RWPE1 (cell line): ENCODE measurements at regions not wholly inside any gene's neighbourhood (a gene's known extent, or its start where the extent isn't known, plus 50 kb on each side); places are given as distances from the start of the nearest gene placed in this dataset.

ENCODE experiments used
- CTCF ChIA-PET: fragments of 350-600 bp; sonication (Branson Sonifier 250); formaldehyde crosslinking; extraction: SDS; loops from one replicate; lab custom pipeline; 2021; lab: Yijun Ruan, JAX
- POLR2A ChIA-PET: fragments of 400-600 bp; formaldehyde crosslinking; extraction: SDS; loops from one replicate; lab custom pipeline; 2020; ENCODE audit warnings: antibody characterized with exemption; ENCODE audit not compliant: low non-redundant PET; lab: Yijun Ruan, JAX
- DNase-seq: peaks from one replicate; pipeline ENCODE4 v3.0.0; 2012; ENCODE audit warnings: low spot score
- H3K27ac ChIP-seq: fragments of 450-650 bp; 2 replicates; pipeline ENCODE4 v1.5.1; 2017
- CTCF ChIP-seq: fragments of 450-650 bp; conservative IDR thresholded peaks from 2 replicates; pipeline ENCODE4 v1.5.1; 2017; ENCODE audit warnings: low read depth, mild to moderate bottlenecking

- TF ChIP-seq CTCF: no peak
- POLR2A ChIA-PET: no interaction called here
These were observed 552.4 kb upstream of the MGMT start for GRCh38 chr10:128914681-128915080.

GRCh38 chr10:128915630-128916029 lies 551.4 kb upstream of the MGMT start:
- no peak overlapping the region for H3K27ac ChIP-seq
- CTCF ChIA-PET: no interaction called here
- TF ChIP-seq CTCF: no peak
- POLR2A ChIA-PET: no interaction called here
- DNase-seq: no peak

More at GRCh38 chr10:128914681-128915080, 552.4 kb upstream of the MGMT start:
- no peak for DNase-seq
- CTCF ChIA-PET: interaction anchor here (0.5 kb wide), 1 partner anchor 39 kb away, joined by 5 read pairs; no protein-coding TSS in a partner anchor
- no peak overlapping the region for H3K27ac ChIP-seq

- H3K27ac ChIP-seq: no peak overlapping the region
- no peak for TF ChIP-seq CTCF
- ChIA-PET CTCF (interaction anchor here (0.6 kb wide), 1 partner anchor 13 kb away, joined by 3 read pairs; no protein-coding TSS in a partner anchor), POLR2A (no interaction called here)
- no peak for DNase-seq
These were observed 550.7 kb upstream of the MGMT start for GRCh38 chr10:128916383-128916782.

GRCh38 chr10:128921389-128922022 lies 545.5 kb upstream of the MGMT start:
- no peak for TF ChIP-seq CTCF
- no peak overlapping the region for H3K27ac ChIP-seq
- no peak for DNase-seq
- CTCF ChIA-PET: no interaction called here
- POLR2A ChIA-PET: no interaction called here

- no peak for DNase-seq
- POLR2A ChIA-PET: no interaction called here
- TF ChIP-seq CTCF: no peak
- CTCF ChIA-PET: interaction anchor here (0.5 to 0.6 kb wide), 2 partner anchors 17 to 731 kb away, joined by 3 read pairs; no protein-coding TSS in a partner anchor
- H3K27ac ChIP-seq: no peak overlapping the region
These were observed 544.9 kb upstream of the MGMT start for GRCh38 chr10:128922172-128922571.

GRCh38 chr10:128922619-128923196 lies 544.3 kb upstream of the MGMT start:
- CTCF ChIA-PET: interaction anchor here (0.5 to 0.6 kb wide), 3 partner anchors 18 to 731 kb away, joined by 3 read pairs; no protein-coding TSS in a partner anchor
- TF ChIP-seq CTCF: no peak
- no peak overlapping the region for H3K27ac ChIP-seq
- POLR2A ChIA-PET: no interaction called here
- DNase-seq: no peak
